ENCODE measurements at regions not wholly inside any gene's neighbourhood (a gene's known extent, or its start where the extent isn't known, plus 50 kb on each side); places are given as distances from the start of the nearest gene placed in this dataset.

- no peak for DNase-seq
These were observed 111.7 kb downstream of the ZNF280B start for GRCh38 chr22:22396741-22397291.

GRCh38 chr22:22397292-22397870 is 111.2 kb downstream of the ZNF280B start:
- DNase-seq = no peak

GRCh38 chr22:22397875-22398524 is 110.5 kb downstream of the ZNF280B start:
- DNase-seq = no peak

- DNase-seq = no peak
These were observed 109.8 kb downstream of the ZNF280B start for GRCh38 chr22:22398530-22399327.

GRCh38 chr22:22400099-22400498 is 108.4 kb downstream of the ZNF280B start:
- no peak for DNase-seq

GRCh38 chr22:22400964-22401363 is 107.6 kb downstream of the ZNF280B start:
- DNase-seq = no peak

GRCh38 chr22:22401381-22401780 is 107.2 kb downstream of the ZNF280B start:
- no peak for DNase-seq

- no peak for DNase-seq
These were observed 105.2 kb downstream of the ZNF280B start for GRCh38 chr22:22403306-22403705.

GRCh38 chr22:22403771-22404170 is 104.8 kb downstream of the ZNF280B start:
- no peak for DNase-seq

GRCh38 chr22:22404598-22405284 is 103.8 kb downstream of the ZNF280B start:
- DNase-seq = no peak

- DNase-seq = no peak
These were observed 102.0 kb downstream of the ZNF280B start for GRCh38 chr22:22406445-22407027.

- DNase-seq = no peak
These were observed 101.5 kb downstream of the ZNF280B start for GRCh38 chr22:22407061-22407460.

- DNase-seq = no peak
These were observed 100.3 kb downstream of the ZNF280B start for GRCh38 chr22:22408269-22408668.

- no peak for DNase-seq
These were observed 99.5 kb downstream of the ZNF280B start for GRCh38 chr22:22408731-22409696.

GRCh38 chr22:22410121-22410520 is 98.4 kb downstream of the ZNF280B start:
- no peak for DNase-seq

GRCh38 chr22:22410677-22411076 is 97.9 kb downstream of the ZNF280B start:
- no peak for DNase-seq

- DNase-seq = no peak
These were observed 94.3 kb downstream of the ZNF280B start for GRCh38 chr22:22414266-22414665.

- DNase-seq = no peak
These were observed 90.9 kb downstream of the ZNF280B start for GRCh38 chr22:22417495-22418162.

- DNase-seq = no peak
These were observed 90.4 kb downstream of the ZNF280B start for GRCh38 chr22:22418163-22418549.

GRCh38 chr22:22418957-22419356 is 89.6 kb downstream of the ZNF280B start:
- DNase-seq = no peak

Measured in occipital lobe (tissue), 1 donor.